ENCODE measurements at regions not wholly inside any gene's neighbourhood (a gene's known extent, or its start where the extent isn't known, plus 50 kb on each side); places are given as distances from the start of the nearest gene placed in this dataset.

- no peaks in the 10 kb centered on the region for H3K4me1 ChIP-seq (replicated peaks in 1 of 2; ENCODE audit: control insufficient read depth in 2 of 2, insufficient read depth in 2 of 2, low read length in 2 of 2)
- no peak for TF ChIP-seq ARNT (IDR thresholded peaks at IDR 0.05)
- no peak for TF ChIP-seq POLR2AphosphoS5 (IDR thresholded peaks at IDR 0.05; ENCODE audit: control insufficient read depth, insufficient read depth, low read depth, low read length)
- no peak for TF ChIP-seq ZNF449 (CRISPR knock-in tag; IDR thresholded peaks at IDR 0.05)
- no peak for TF ChIP-seq ASH1L (IDR thresholded peaks at IDR 0.05; ENCODE audit: borderline replicate concordance, low read depth, partially characterized antibody)
- no peak for TF ChIP-seq DDX20 (tag; IDR thresholded peaks at IDR 0.05; ENCODE audit: low read depth)
- TF ChIP-seq CREBBP (IDR thresholded peaks at IDR 0.05; ENCODE audit: low read depth, low read length): no peak
- TF ChIP-seq SMAD2 (IDR thresholded peaks at IDR 0.05; ENCODE audit: low read depth, low read length): no peak
- TF ChIP-seq CHD4 (IDR thresholded peaks at IDR 0.05; ENCODE audit: insufficient read depth, insufficient replicate concordance, low read depth, low read length, poor library complexity, severe bottlenecking): no peak
- TF ChIP-seq RBM22 (IDR thresholded peaks at IDR 0.05; ENCODE audit: low read depth, low read length, poor library complexity, severe bottlenecking): no peak
- TF ChIP-seq DACH1 (IDR thresholded peaks at IDR 0.05; ENCODE audit: partially characterized antibody): no peak
- TF ChIP-seq POLR2H (tag; IDR thresholded peaks at IDR 0.05; ENCODE audit: low read depth): no peak
- no peak for TF ChIP-seq MXD1 (CRISPR knock-in tag; IDR thresholded peaks at IDR 0.05; ENCODE audit: borderline replicate concordance, poor library complexity, severe bottlenecking)
- no peak for TF ChIP-seq TEAD4 (IDR thresholded peaks at IDR 0.05; ENCODE audit: low read length)
- no peak for TF ChIP-seq TEAD4 (CRISPR knock-in tag; IDR thresholded peaks at IDR 0.05; ENCODE audit: borderline replicate concordance)
- no peak for TF ChIP-seq EWSR1 (IDR thresholded peaks at IDR 0.05; ENCODE audit: borderline replicate concordance, low read depth, partially characterized antibody)
- TF ChIP-seq RAD21 (CRISPR knock-in tag; conservative IDR thresholded peaks at IDR 0.05 in 1 of 2, IDR thresholded peaks at IDR 0.05 in 1 of 2): no peak
- TF ChIP-seq ZNF668 (CRISPR knock-in tag; IDR thresholded peaks at IDR 0.05): no peak
- no peak for TF ChIP-seq GATAD2A (IDR thresholded peaks at IDR 0.05)
- TF ChIP-seq TBL1XR1 (IDR thresholded peaks at IDR 0.05; ENCODE audit: low read length in 2 of 2): no peak
- no peak for TF ChIP-seq NFIX (CRISPR knock-in tag; IDR thresholded peaks at IDR 0.05; ENCODE audit: low read depth)
- H2AFZ ChIP-seq (ENCODE audit: low read depth, low read length): no peak overlapping the region
- H3K4me3 ChIP-seq: no peak overlapping the region
- ChIA-PET POLR2A (no interaction called here), CTCF (ENCODE audit: low intra/inter-chr PET ratio) (no interaction called here)
- H3K27ac ChIP-seq (ENCODE audit: extremely low read depth, low read depth, low read length): no peak overlapping the region
- no peaks in the 10 kb centered on the region for H3K9me3 ChIP-seq (replicated peaks; ENCODE audit: control insufficient read depth, insufficient read depth, low read depth, low read length)
- H3K27me3 ChIP-seq (ENCODE audit: control insufficient read depth in 2 of 2, insufficient read depth in 2 of 2, low read length in 2 of 2): peaks cover 0 to 5% of the 10 kb centered on the region in 2 experiments; a peak in 1 of 5 replicates
- FAIRE-seq (no peak), ATAC-seq (no peak), DNase-seq (ENCODE audit: extremely low read depth in 1 of 4, low spot score in 3 of 4) (no peak)
- no peak overlapping the region for H3K4me2 ChIP-seq (ENCODE audit: insufficient read depth, low read length)
- H3K79me2 ChIP-seq (ENCODE audit: control insufficient read depth, insufficient read depth, low read length): no peaks in the 10 kb centered on the region
- 0% methylated on average over 6 of the region's 6 CpGs for WGBS (ENCODE audit: insufficient coverage, low coverage, missing lambda C conversion rate)
- intact Hi-C loops (cut with micrococcal nuclease) (no loop called here), in situ Hi-C loops (cut with MboI) (no loop called here)
- BruUV-seq (replicated peaks): no TSS peak
- H3K9me1 ChIP-seq (ENCODE audit: control insufficient read depth, insufficient read depth, low read length): no peaks in the 10 kb centered on the region
- no peaks in the 10 kb centered on the region for H3K36me3 ChIP-seq (ENCODE audit: control insufficient read depth, insufficient read depth, low read length)
- H4K20me1 ChIP-seq (replicated peaks; ENCODE audit: control insufficient read depth, insufficient read depth, low read length): no peaks in the 10 kb centered on the region
- H3K9ac ChIP-seq (ENCODE audit: insufficient read depth in 1 of 2, low read depth in 2 of 2, low read length in 2 of 2): no peak overlapping the region
Measured at GRCh38 chr10:44685220-44685619, 225.9 kb upstream of the TMEM72 start.

All from K562 (cell line).